ENCODE measurements at regions not wholly inside any gene's neighbourhood (a gene's known extent, or its start where the extent isn't known, plus 50 kb on each side); places are given as distances from the start of the nearest gene placed in this dataset.

DNA sequence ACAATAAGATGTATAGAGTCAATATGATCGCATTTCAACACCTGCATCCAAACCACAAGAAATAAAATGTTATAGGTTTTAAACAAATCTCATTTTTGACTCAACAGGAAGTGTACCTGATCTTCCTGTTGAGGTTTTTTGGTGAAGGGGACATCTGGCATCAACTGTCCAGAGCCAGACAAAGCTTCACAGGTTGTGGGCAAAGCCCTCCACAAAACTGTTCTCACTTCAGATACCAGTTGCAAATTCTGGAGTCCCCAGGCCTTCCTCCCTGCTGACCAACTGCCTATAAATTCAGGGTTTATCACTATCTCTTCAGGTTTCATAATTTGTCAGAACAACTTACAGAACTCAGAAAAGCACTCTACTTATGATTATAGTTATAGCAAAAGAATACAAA lies 326.1 kb upstream of the CAMK1G start:
- no peak overlapping the region for H3K4me3 ChIP-seq
- no peaks in the 10 kb centered on the region for H3K9me3 ChIP-seq
- no peaks in the 10 kb centered on the region for H3K4me1 ChIP-seq
- in situ Hi-C loops (cut with MboI; ENCODE audit: low sequenced_read_pairs) = no loop called here
- H3K27me3 ChIP-seq (ENCODE audit: low read depth) = no peaks in the 10 kb centered on the region
- DNase-seq (ENCODE audit: low spot score in 2 of 2) = no peak
- H3K36me3 ChIP-seq (replicated peaks) = no peaks in the 10 kb centered on the region

DNA sequence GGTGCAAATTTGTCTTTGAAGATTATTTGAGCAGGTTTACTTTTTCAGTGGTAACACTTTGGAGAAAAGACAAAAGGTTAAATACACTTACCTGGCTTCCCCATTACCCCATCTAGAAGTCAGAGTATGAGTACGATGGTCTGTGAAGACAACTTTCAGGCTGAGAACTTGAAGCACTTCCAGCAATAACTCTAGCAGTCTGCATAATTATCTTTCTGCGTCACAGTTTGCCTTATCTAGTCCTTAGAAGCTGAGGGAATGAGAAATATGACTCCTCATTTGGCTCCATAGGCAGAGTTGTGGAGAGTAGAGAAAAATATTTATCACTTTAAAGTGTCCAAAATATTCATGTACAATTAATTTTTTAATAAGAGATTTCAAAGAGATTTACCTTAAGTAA lies 323.4 kb upstream of the CAMK1G start:
- Histone ChIP-seq H3K9me3 (no peaks in the 10 kb centered on the region), H3K4me1 (no peaks in the 10 kb centered on the region), H3K4me3 (no peak overlapping the region), H3K36me3 (replicated peaks) (no peaks in the 10 kb centered on the region), H3K27me3 (ENCODE audit: low read depth) (no peaks in the 10 kb centered on the region)
- DNase-seq (ENCODE audit: low spot score in 2 of 2) = no peak
- in situ Hi-C loops (cut with MboI; ENCODE audit: low sequenced_read_pairs) = no loop called here

DNA sequence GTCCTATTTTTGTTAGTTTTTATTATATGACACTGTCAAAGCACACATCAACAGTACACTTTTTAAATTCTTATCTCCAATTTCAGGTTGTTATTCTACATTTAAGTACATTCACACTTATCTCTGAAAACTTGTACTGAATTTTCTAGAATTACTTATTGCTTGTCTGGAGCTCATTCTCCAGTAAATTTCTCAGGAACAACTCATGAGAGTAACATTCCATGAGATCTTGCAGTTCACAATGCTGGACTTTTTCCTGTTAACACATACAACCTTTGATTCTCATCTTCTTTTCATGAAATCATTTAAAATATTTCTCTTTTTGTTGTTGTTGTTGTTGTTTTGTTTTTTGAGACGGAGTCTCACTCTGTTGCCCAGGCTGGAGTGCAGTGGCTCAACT lies 320.9 kb upstream of the CAMK1G start:
- no peaks in the 10 kb centered on the region for H3K36me3 ChIP-seq (replicated peaks)
- no peaks in the 10 kb centered on the region for H3K27me3 ChIP-seq (ENCODE audit: low read depth)
- H3K4me1 ChIP-seq = no peaks in the 10 kb centered on the region; the same call in 1 of the 2 replicates
- in situ Hi-C loops (cut with MboI; ENCODE audit: low sequenced_read_pairs) = no loop called here
- H3K9me3 ChIP-seq = no peaks in the 10 kb centered on the region
- no peak overlapping the region for H3K4me3 ChIP-seq
- DNase-seq (ENCODE audit: low spot score in 2 of 2) = no peak

DNA sequence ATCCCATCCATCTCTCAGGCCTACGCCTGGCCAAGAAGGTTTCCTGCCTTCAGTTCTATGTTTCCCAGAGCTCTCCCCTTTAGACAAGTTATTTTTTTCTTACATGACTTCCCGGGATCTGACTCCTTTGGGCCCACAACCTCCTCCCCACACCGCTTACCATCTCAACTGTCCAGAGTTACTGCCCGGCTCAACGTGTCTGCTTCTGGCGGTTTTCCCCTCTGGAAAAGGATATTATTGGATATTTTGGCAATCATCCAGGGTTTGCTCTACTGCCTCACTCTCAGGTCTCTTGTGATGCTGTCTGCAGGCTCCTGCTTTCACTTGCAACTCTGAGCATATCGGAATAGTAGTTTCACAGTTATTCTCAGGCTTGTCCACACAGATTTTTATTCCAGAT lies 318.2 kb upstream of the CAMK1G start:
- H3K9me3 ChIP-seq = no peaks in the 10 kb centered on the region
- no peak overlapping the region for H3K4me3 ChIP-seq
- in situ Hi-C loops (cut with MboI; ENCODE audit: low sequenced_read_pairs) = no loop called here
- no peaks in the 10 kb centered on the region; the same call in 1 of the 2 replicates for H3K4me1 ChIP-seq
- no peak for DNase-seq (ENCODE audit: low spot score in 2 of 2)
- H3K27me3 ChIP-seq (ENCODE audit: low read depth) = no peaks in the 10 kb centered on the region
- H3K36me3 ChIP-seq (replicated peaks) = no peaks in the 10 kb centered on the region

DNA sequence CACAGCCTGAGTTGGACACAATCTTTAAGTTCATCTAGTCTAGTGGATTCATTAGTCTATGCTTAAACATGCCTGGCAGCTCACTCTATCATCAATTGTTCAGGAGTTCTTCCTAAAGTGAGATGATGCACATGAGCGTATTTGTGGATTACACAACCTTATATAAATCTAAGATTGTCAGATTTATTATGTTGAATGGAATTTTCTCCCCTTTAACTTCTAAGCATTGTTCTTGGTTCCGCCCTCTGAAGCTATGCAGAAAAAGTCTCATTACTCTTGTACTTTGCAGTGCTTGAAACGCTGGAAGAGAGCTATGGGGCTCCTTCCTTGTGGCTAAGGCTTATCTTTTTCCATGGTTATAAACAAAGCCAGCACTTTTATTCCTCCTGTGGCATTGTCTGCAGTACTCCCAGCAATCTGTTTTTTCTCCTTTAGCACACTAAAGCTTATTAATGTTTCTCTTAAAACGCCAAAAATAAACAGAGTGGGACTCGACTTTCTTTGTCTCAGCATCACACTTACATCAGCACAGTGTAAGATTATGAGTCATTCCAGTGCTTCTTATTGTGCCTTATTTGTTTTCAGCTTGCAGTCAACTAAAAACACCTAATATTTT lies 316.8 kb upstream of the CAMK1G start:
- Histone ChIP-seq H3K4me3 (no peak overlapping the region), H3K4me1 (no peaks in the 10 kb centered on the region; the same call in 1 of the 2 replicates), H3K27me3 (ENCODE audit: low read depth) (no peaks in the 10 kb centered on the region), H3K9me3 (no peaks in the 10 kb centered on the region), H3K36me3 (replicated peaks) (no peaks in the 10 kb centered on the region)
- DNase-seq (ENCODE audit: low spot score in 2 of 2) = peak; percentile 17 to 45
- in situ Hi-C loops (cut with MboI; ENCODE audit: low sequenced_read_pairs) = no loop called here

DNA sequence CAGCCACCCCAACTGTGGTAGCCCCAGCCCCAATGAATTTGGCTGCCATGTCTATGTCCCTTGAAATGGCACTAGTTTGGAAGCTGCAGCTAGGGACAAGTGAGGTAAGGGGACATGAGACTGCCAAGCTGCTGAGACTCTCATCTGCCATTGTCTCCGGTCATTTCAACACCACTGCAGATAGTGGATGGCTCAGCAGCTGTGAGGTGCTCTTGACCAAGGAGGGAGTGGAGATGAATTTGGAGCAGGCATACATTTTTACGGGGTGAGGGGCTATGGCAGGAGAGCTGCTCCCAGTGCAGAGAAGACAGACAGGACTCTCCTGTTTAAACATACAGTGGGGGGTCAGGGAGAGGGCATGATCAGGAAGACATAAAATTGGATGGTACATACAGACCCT lies 315.5 kb upstream of the CAMK1G start:
- in situ Hi-C loops (cut with MboI; ENCODE audit: low sequenced_read_pairs) = no loop called here
- no peaks in the 10 kb centered on the region; the same call in 1 of the 2 replicates for H3K4me1 ChIP-seq
- no peak for DNase-seq (ENCODE audit: low spot score in 2 of 2)
- H3K36me3 ChIP-seq (replicated peaks) = no peaks in the 10 kb centered on the region
- H3K9me3 ChIP-seq = no peaks in the 10 kb centered on the region
- no peak overlapping the region for H3K4me3 ChIP-seq
- H3K27me3 ChIP-seq (ENCODE audit: low read depth) = peaks cover under 1% of the 10 kb centered on the region; the same call in 1 of the 2 replicates

DNA sequence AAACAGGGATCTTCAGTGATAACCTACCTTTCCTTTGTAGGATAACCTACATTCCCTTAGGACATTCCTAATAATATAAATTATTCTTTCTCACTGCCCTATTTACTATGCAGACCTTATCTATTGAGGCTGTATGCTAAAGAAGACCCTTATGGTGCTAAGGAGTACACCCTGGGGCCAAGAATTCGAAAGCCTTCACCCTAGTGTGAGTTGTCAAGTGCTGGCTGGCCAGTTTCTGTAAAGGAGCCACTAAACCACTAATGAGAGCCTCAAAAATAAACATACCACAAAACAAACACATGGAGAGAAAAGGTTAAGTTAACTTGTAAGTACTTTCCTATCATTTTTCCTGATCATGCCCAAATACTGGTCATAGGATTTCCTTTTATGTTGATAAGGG lies 315.0 kb upstream of the CAMK1G start:
- Histone ChIP-seq H3K4me1 (no peaks in the 10 kb centered on the region; the same call in 1 of the 2 replicates), H3K9me3 (no peaks in the 10 kb centered on the region), H3K36me3 (replicated peaks) (no peaks in the 10 kb centered on the region), H3K4me3 (no peak overlapping the region), H3K27me3 (ENCODE audit: low read depth) (peaks cover 2% of the 10 kb centered on the region; the same call in 1 of the 2 replicates)
- in situ Hi-C loops (cut with MboI; ENCODE audit: low sequenced_read_pairs) = no loop called here
- DNase-seq (ENCODE audit: low spot score in 2 of 2) = no peak

DNA sequence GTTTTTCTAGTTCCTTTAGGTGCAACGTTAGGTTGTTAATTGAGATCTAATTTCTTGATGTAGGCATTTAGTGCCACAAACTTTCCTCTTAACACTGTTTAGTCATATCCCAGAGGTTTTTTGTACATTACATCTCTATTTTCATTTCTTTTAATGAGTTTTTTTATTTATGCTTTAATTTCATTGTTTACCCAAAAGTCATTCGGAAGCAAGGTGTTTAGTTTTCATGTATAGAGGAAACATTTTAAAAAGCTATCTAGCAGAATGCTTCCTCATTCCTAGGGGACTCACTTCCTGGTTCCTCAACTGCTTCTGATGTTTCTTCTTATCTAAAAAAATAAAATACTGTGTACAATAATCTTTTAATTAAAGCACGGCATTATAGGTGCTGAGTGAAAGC lies 307.2 kb upstream of the CAMK1G start:
- Histone ChIP-seq H3K36me3 (replicated peaks) (no peaks in the 10 kb centered on the region), H3K4me3 (no peak overlapping the region), H3K4me1 (no peaks in the 10 kb centered on the region), H3K27me3 (ENCODE audit: low read depth) (peaks cover 2% of the 10 kb centered on the region; the same call in 1 of the 2 replicates), H3K9me3 (no peaks in the 10 kb centered on the region)
- no peak for DNase-seq (ENCODE audit: low spot score in 2 of 2)
- in situ Hi-C loops (cut with MboI; ENCODE audit: low sequenced_read_pairs) = no loop called here

DNA sequence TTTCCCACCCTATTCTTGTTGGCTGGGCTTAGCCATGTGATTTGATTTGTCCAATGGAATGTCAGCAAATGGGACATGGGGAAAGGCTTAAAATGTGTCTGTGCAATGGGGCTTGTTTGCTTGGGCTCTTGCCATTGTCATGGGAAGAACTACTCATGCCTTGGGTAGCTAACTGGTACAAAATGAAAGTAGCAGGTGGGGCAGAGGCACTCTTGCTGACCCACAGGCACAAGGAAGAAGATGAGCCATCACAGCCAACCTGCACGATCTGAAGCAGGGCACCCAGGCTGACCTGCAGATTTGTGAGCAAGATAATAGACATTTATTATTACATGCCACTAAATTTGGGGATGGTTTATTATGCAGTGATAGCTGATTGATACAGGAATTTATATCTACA lies 305.9 kb upstream of the CAMK1G start:
- Histone ChIP-seq H3K4me1 (no peaks in the 10 kb centered on the region), H3K4me3 (no peak overlapping the region), H3K36me3 (replicated peaks) (no peaks in the 10 kb centered on the region), H3K27me3 (ENCODE audit: low read depth) (peaks cover 2% of the 10 kb centered on the region; the same call in 1 of the 2 replicates), H3K9me3 (no peaks in the 10 kb centered on the region)
- DNase-seq (ENCODE audit: low spot score in 2 of 2) = no peak
- in situ Hi-C loops (cut with MboI; ENCODE audit: low sequenced_read_pairs) = no loop called here

DNA sequence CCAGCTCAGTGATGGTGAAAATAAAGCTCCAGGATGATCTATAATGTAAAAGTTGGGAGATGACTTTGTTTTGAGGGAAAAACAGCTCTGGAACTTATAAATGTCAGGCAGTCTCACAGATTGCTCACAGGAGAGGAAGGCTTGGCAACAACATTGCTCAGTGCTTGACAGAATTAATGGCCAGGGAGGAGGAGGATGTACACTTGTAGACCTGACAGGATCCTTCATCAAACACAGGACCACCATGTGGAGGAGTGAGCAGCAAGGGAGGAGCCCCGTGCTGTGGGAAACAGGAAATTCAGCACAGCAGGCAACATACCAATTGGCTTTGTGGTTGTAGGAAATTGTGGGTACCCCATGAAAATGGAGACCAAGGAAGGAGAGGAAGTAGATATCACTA lies 291.8 kb upstream of the CAMK1G start:
- in situ Hi-C loops (cut with MboI; ENCODE audit: low sequenced_read_pairs) = no loop called here
- H3K4me1 ChIP-seq = no peaks in the 10 kb centered on the region
- H3K27me3 ChIP-seq (ENCODE audit: low read depth) = no peaks in the 10 kb centered on the region
- DNase-seq (ENCODE audit: low spot score in 2 of 2) = no peak
- H3K4me3 ChIP-seq = no peak overlapping the region
- no peaks in the 10 kb centered on the region for H3K9me3 ChIP-seq
- no peaks in the 10 kb centered on the region for H3K36me3 ChIP-seq (replicated peaks)

DNA sequence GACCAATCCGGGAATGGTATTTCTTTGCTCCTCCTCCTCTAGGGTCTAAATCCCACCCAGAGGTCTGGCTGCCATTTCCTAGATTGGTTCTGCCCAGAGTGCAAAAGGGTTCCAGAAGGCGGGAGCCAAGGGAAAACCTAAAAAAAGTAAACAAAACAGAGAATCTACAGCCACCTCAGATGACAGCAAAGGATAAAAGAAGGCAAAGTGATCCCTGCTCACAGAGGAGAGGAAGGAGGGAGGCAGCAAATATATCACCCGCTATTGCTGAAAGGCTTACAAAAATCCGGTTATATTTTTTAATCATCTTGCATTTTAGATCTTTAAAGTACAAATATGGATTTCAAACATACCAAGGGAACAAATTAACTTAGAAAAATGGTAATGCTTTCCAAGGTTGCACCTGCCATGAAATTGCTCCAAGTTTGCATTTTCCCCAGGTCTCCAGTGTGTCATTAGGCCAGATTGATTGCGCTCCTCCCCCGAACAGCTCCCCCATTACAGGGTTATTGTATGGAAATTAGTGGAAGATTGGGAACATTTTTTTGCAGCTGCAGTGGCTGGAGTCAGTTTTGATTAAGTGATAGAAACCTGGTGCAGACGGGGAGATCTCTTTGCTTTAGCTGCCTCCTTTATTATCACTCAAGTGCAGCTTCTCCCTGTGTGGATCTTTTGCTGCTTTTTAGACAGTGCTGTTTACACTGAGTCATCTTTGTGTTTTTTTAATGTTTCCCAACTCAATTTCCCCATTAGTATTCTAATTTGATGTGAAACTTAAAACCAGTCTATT lies 280.5 kb upstream of the CAMK1G start:
- Histone ChIP-seq H3K4me1 (no peaks in the 10 kb centered on the region), H3K36me3 (replicated peaks) (no peaks in the 10 kb centered on the region), H3K27me3 (ENCODE audit: low read depth) (no peaks in the 10 kb centered on the region; the same call in 1 of the 2 replicates), H3K4me3 (no peak overlapping the region), H3K9me3 (no peaks in the 10 kb centered on the region)
- no peak for DNase-seq (ENCODE audit: low spot score in 2 of 2)
- in situ Hi-C loops (cut with MboI; ENCODE audit: low sequenced_read_pairs) = no loop called here

DNA sequence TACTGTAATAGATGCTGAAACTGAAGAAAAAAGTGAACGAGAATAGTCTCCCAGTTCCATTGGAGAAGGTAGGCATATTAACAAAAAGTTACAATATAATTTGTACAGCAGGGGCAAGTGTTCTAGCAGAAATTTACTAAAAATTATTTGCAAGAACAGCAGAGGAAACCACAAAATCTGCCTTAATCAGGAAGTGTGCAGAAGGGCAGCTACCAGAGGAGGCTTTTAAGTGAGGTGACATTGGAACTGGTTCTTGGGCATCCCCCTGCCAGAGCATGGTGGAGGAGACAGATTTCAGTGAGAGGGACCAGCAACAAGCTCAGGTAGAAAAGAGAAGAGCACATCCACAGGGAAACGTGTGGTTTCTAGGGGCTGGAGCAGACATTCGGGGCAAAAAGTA lies 279.3 kb upstream of the CAMK1G start:
- H3K36me3 ChIP-seq (replicated peaks) = no peaks in the 10 kb centered on the region
- no peak overlapping the region for H3K4me3 ChIP-seq
- no peaks in the 10 kb centered on the region; the same call in 1 of the 2 replicates for H3K27me3 ChIP-seq (ENCODE audit: low read depth)
- H3K4me1 ChIP-seq = no peaks in the 10 kb centered on the region
- no peak for DNase-seq (ENCODE audit: low spot score in 2 of 2)
- H3K9me3 ChIP-seq = no peaks in the 10 kb centered on the region
- in situ Hi-C loops (cut with MboI; ENCODE audit: low sequenced_read_pairs) = no loop called here

DNA sequence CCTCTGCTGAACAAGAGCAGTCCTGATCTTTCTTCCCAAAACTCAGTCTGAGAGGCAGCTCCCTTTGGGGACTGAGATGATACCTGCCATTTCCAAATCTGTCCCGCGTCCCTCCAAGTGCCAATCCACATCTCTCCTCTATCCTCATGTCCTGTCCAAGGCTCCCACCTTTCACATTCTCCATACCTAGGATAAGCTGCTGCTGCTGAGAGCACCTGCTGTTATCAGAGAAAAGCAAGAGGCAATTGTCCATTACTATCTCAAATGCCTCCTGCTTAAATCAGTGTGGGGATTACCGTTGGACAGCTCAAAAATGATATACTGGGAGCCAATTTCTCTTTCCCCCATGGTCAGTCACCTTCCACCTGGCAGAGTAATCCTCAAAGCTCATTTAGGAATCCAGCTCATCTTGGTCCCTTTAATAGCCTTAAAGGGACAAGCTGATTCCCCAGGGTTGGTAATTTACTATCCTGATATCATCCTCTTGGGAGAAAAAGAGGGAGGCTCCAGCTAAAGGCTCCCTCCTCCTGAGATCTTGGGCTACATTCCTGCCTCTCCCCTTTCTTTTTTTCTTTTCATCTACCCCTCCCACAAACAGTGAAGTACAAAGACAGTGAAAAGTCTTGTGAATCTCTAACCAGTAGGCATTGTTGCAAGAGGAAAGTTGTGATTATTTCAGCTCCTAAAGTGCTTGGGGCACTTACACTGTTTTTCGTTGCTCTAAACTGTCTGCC lies 278.1 kb upstream of the CAMK1G start:
- H3K36me3 ChIP-seq (replicated peaks) = no peaks in the 10 kb centered on the region
- no peak for DNase-seq (ENCODE audit: low spot score in 2 of 2)
- no peaks in the 10 kb centered on the region; the same call in 1 of the 2 replicates for H3K27me3 ChIP-seq (ENCODE audit: low read depth)
- in situ Hi-C loops (cut with MboI; ENCODE audit: low sequenced_read_pairs) = no loop called here
- no peaks in the 10 kb centered on the region for H3K4me1 ChIP-seq
- no peaks in the 10 kb centered on the region for H3K9me3 ChIP-seq
- H3K4me3 ChIP-seq = no peak overlapping the region

DNA sequence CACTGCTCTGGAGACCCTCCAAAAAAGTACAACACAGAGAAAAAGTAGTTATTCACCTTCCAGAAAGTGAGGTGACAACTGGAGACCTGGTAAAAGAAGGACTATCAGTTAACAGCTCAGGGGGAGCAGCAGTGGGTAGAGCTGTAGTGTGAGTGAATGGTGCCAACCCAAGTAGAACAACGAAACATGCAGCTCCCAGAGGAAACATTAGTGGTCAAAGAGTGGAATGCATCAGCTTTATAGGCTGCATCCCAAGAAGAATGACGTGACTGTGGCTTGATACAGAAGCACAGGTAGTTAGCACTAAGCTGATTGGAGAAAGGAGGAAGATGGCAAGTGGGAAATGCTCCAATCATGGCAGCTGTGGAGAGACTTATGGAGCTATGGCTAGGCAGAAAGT lies 275.7 kb upstream of the CAMK1G start:
- H3K9me3 ChIP-seq = no peaks in the 10 kb centered on the region
- no peak overlapping the region for H3K4me3 ChIP-seq
- no peaks in the 10 kb centered on the region for H3K36me3 ChIP-seq (replicated peaks)
- in situ Hi-C loops (cut with MboI; ENCODE audit: low sequenced_read_pairs) = no loop called here
- DNase-seq (ENCODE audit: low spot score in 2 of 2) = no peak
- H3K27me3 ChIP-seq (ENCODE audit: low read depth) = no peaks in the 10 kb centered on the region
- H3K4me1 ChIP-seq = no peaks in the 10 kb centered on the region
